Tibial nerve (tissue), 4 donors: ENCODE measurements at regions not wholly inside any gene's neighbourhood (a gene's known extent, or its start where the extent isn't known, plus 50 kb on each side); places are given as distances from the start of the nearest gene placed in this dataset.

Experiments used
- DNase-seq, 2 donors: peaks; one replicate each; pipeline ENCODE4 v3.0.0-alpha.2; 2019; ENCODE audit warnings: low spot score in 2 of 2
- H3K27ac ChIP-seq, 4 donors: fragments of 200-600 bp; sonication (generic) in 3 of 4; one replicate each; pipeline ENCODE4 v1.5.1; 2017 to 2019; ENCODE audit warnings: mild to moderate bottlenecking in 1 of 4
- H3K27me3 ChIP-seq, 2 donors: fragments of 200-600 bp; sonication (generic) in 1 of 2; one replicate each; pipeline versions ENCODE4 v1.5.1 to v1.6.0; 2017 to 2019
- H3K36me3 ChIP-seq, 3 donors: fragments of 200-600 bp; sonication (generic); one replicate each; pipeline ENCODE4 v1.5.1; 2018 to 2019
- H3K4me1 ChIP-seq, 4 donors: fragments of 200-600 bp; sonication (generic) in 3 of 4; one replicate each; pipeline ENCODE4 v1.5.1; 2017 to 2019
- H3K4me3 ChIP-seq, 4 donors: fragments of 200-600 bp; sonication (generic) in 3 of 4; one replicate each; pipeline ENCODE4 v1.5.1; 2017 to 2019; ENCODE audit warnings: mild to moderate bottlenecking in 1 of 4, moderate library complexity in 1 of 4
- H3K9me3 ChIP-seq, 4 donors: fragments of 200-600 bp; sonication (generic) in 3 of 4; one replicate each; pipeline ENCODE4 v1.5.1; 2017 to 2019
- EP300 ChIP-seq, 2 donors: sonication (generic); formaldehyde crosslinking; IDR thresholded peaks; one replicate each; pipeline ENCODE4 v1.6.1; 2017; ENCODE audit warnings: antibody characterized with exemption in 2 of 2, mild to moderate bottlenecking in 1 of 2
- POLR2A ChIP-seq, 2 donors: fragments of 450-650 bp; IDR thresholded peaks; one replicate each; pipeline ENCODE4 v1.6.1; 2017; ENCODE audit warnings: antibody characterized with exemption in 2 of 2, mild to moderate bottlenecking in 2 of 2, moderate library complexity in 2 of 2
- WGBS, 2 donors: methylation state at CpG; one replicate each; pipeline ENCODE4 v1.1.5; 2018; 5-methylcytosine and 5-hydroxymethylcytosine counted together

DNA sequence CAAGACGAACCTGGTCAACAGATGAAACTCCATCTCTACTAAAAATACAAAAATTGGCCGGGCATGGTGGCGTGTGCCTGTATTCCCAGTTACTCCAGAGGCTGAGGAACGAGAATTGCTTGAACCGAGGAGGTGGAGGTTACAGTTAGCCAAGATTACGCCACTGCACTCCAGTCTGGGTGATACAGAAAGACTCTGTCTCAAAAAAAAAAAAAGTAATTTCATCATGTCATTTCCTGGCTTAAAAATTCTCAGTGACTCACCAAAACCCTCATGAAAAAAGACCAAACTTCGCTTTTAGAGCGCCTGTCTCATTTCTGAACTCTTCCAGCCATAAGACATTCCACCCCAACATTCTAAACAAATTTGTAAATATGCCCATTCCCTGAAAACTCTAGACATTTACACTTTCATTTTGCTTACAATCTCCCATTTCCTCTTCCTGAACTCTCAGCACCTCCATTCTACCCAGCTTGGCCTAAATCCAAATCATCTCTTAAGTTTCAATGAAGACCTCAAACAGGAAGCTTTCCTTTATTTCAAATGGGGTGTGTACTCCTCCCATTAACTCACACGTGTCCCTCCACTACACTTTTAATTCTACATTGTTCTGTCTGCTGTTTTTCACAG is 50.5 kb upstream of the PRRC2C start:
- Histone ChIP-seq H3K36me3 (no peaks in the 10 kb centered on the region), H3K9me3 (no peaks in the 10 kb centered on the region), H3K4me3 (peak overlapping the region in 1 of 4 donors; percentile 1), H3K27me3 (no peaks in the 10 kb centered on the region), H3K27ac (peak overlapping the region in 2 of 4 donors; percentile 75 to 88), H3K4me1 (peaks cover 0 to 19% (median 3%) of the 10 kb centered on the region in 4 donors)
- TF ChIP-seq EP300 (IDR thresholded peaks at IDR 0.05) (peak in 1 of 2 donors; percentile 50), POLR2A (IDR thresholded peaks at IDR 0.05) (no peak)
- 28 to 45% methylated on average over 9 of the region's 9 CpGs for WGBS, 2 donors
- peak in 1 of 2 donors; percentile 51 for DNase-seq
